Chondrocyte (in vitro differentiated cells): ENCODE measurements at regions not wholly inside any gene's neighbourhood (a gene's known extent, or its start where the extent isn't known, plus 50 kb on each side); places are given as distances from the start of the nearest gene placed in this dataset.
A peak's percentile ranks its signal among the peaks of the same experiment; 100 is the strongest.

Source experiments
- DNase-seq: peaks from one replicate; pipeline ENCODE4 v3.0.0; 2021; ENCODE audit warnings: mixed read lengths, low spot score
- H3K27ac Mint-ChIP-seq: one replicate; pipeline ENCODE4 v1.8.0; 2021; ENCODE audit warnings: mild to moderate bottlenecking, moderate library complexity, mixed read lengths; ENCODE audit not compliant: unreplicated experiment
- H3K27me3 Mint-ChIP-seq: 2 replicates; pipeline ENCODE4 v1.8.0; 2021; ENCODE audit warnings: low read depth, mixed read lengths
- H3K36me3 Mint-ChIP-seq: 2 replicates; pipeline ENCODE4 v1.8.0; 2021; ENCODE audit warnings: low read depth, mixed read lengths
- H3K4me1 Mint-ChIP-seq: 2 replicates; pipeline ENCODE4 v1.8.0; 2021; ENCODE audit warnings: low read depth, mild to moderate bottlenecking, mixed read lengths
- H3K4me3 Mint-ChIP-seq: one replicate; pipeline ENCODE4 v1.8.0; 2021; ENCODE audit warnings: mild to moderate bottlenecking, moderate library complexity, mixed read lengths; ENCODE audit not compliant: unreplicated experiment
- H3K9me3 Mint-ChIP-seq: 2 replicates; pipeline ENCODE4 v1.8.0; 2021; ENCODE audit warnings: low read depth, mixed read lengths
- CTCF ChIP-seq: fragments of 200-600 bp; sonication (generic); IDR thresholded peaks from 2 replicates; pipeline ENCODE4 v1.5.0; 2021; ENCODE audit warnings: antibody characterized with exemption, mild to moderate bottlenecking, moderate library complexity

GRCh38 chr4:104353481-104353880 is 141.2 kb downstream of the CXXC4 start:
- peaks cover 34% of the 10 kb centered on the region for H3K9me3 Mint-ChIP-seq

GRCh38 chr4:104352211-104352610 is 142.5 kb downstream of the CXXC4 start:
- no peak for DNase-seq
- H3K27me3 Mint-ChIP-seq = no peaks in the 10 kb centered on the region
- no peaks in the 10 kb centered on the region for H3K4me1 Mint-ChIP-seq
- no peak overlapping the region for H3K4me3 Mint-ChIP-seq
- H3K27ac Mint-ChIP-seq = no peak overlapping the region
- peaks cover 25% of the 10 kb centered on the region for H3K9me3 Mint-ChIP-seq
- no peak for TF ChIP-seq CTCF
- H3K36me3 Mint-ChIP-seq = peaks cover 2% of the 10 kb centered on the region

More at GRCh38 chr4:104353481-104353880, 141.2 kb downstream of the CXXC4 start:
- TF ChIP-seq CTCF = no peak
- no peaks in the 10 kb centered on the region for H3K4me1 Mint-ChIP-seq
- H3K27ac Mint-ChIP-seq = no peak overlapping the region
- H3K4me3 Mint-ChIP-seq = no peak overlapping the region
- no peaks in the 10 kb centered on the region for H3K27me3 Mint-ChIP-seq
- DNase-seq = no peak
- peaks cover 2% of the 10 kb centered on the region for H3K36me3 Mint-ChIP-seq

- H3K9me3 Mint-ChIP-seq = peaks cover 20% of the 10 kb centered on the region
- H3K36me3 Mint-ChIP-seq = peaks cover 2% of the 10 kb centered on the region
- H3K27me3 Mint-ChIP-seq = no peaks in the 10 kb centered on the region
- H3K27ac Mint-ChIP-seq = no peak overlapping the region
- DNase-seq = no peak
- H3K4me1 Mint-ChIP-seq = no peaks in the 10 kb centered on the region
- H3K4me3 Mint-ChIP-seq = no peak overlapping the region
- no peak for TF ChIP-seq CTCF
Measured at GRCh38 chr4:104351706-104352105, 143.0 kb downstream of the CXXC4 start.

- Mint-ChIP-seq H3K4me1 (no peaks in the 10 kb centered on the region), H3K36me3 (no peaks in the 10 kb centered on the region), H3K27ac (no peak overlapping the region), H3K27me3 (peaks cover 4% of the 10 kb centered on the region), H3K9me3 (no peaks in the 10 kb centered on the region), H3K4me3 (no peak overlapping the region)
- DNase-seq = peak; percentile 51
- no peak for TF ChIP-seq CTCF
Measured at GRCh38 chr4:104345598-104346242, 149.0 kb downstream of the CXXC4 start.

GRCh38 chr4:104344342-104344980 is 150.2 kb downstream of the CXXC4 start:
- H3K4me1 Mint-ChIP-seq = no peaks in the 10 kb centered on the region
- H3K27me3 Mint-ChIP-seq = peaks cover 4% of the 10 kb centered on the region
- peak; percentile 66 for DNase-seq
- no peak for TF ChIP-seq CTCF
- H3K27ac Mint-ChIP-seq = no peak overlapping the region
- no peaks in the 10 kb centered on the region for H3K9me3 Mint-ChIP-seq
- no peaks in the 10 kb centered on the region for H3K36me3 Mint-ChIP-seq
- no peak overlapping the region for H3K4me3 Mint-ChIP-seq
